ENCODE measurements at regions not wholly inside any gene's neighbourhood (a gene's known extent, or its start where the extent isn't known, plus 50 kb on each side); places are given as distances from the start of the nearest gene placed in this dataset.
"Not testable (repeated sequence)": the region's sequence is repeated elsewhere in the genome, so short reads cannot be mapped to it uniquely, and the experiment has no call there.

- DNase-seq, result no peak
Observed at GRCh38 chr15:96838081-96838480, 507.6 kb downstream of the NR2F2 start.

- DNase-seq, result no peak
Observed at GRCh38 chr15:96849271-96849900, 518.9 kb downstream of the NR2F2 start.

DNA sequence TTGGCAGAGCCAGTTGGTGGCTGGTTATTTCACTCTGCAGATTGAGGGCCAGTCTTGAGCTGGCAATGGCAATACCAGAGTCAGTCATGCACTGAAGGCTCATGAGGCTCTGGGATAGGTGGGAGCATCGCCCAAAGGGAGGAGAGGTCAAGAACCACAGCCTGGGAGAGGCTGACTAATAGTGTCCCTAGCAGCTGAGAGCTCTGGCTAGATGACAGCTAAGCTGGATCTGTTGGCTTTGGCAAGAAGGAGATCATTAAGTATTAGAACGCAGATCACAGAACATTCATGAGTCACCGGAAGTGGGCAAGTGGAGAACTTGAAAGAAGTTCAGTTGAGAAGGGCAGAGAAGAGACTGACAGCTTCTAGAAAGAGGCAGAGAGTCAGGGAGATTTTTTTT lies 521.1 kb downstream of the NR2F2 start:
- no peak for DNase-seq

- no peak for DNase-seq
Observed at GRCh38 chr15:96858694-96859093, 528.2 kb downstream of the NR2F2 start.

DNA sequence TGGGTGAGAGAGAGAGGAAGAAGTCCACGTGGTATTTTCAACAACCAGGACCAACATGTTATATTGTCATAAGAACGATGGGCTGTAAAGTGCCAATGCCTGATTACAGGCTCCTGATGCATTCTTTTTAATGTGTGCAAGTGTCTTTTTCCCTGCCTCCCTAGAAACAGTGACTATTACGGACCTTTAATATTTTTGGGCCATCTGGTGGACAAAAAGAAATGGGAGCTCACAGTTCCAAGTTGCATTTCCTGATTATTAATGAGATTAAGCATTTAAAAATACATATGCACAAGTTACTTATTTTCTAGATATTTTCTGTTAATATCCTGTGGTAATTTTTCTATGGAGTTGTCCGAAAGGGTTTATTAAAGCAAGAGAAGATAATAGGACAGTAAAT lies 530.2 kb downstream of the NR2F2 start:
- no peak for DNase-seq

DNA sequence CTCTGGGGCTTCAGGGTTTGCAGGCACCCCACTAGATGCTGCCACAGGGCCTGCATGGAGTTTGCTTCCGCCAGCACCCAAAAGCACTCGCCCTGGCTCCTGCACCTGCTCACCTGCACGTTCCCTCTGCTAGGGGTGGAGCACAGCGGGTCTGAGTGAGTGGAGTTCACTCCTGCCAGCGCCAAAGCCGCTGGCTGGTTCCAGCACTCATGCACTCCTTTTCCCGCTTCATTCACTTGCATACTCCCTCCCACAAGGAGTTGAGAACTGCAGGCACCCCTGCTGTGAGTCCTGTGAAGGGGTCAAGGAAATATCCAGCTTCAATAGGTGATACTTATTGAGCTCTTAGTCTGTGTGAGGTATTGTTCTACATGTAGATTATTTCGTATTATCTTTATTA lies 537.5 kb downstream of the NR2F2 start:
- no peak for DNase-seq

- no peak for DNase-seq
Observed at GRCh38 chr15:96869122-96869521, 538.6 kb downstream of the NR2F2 start.

DNA sequence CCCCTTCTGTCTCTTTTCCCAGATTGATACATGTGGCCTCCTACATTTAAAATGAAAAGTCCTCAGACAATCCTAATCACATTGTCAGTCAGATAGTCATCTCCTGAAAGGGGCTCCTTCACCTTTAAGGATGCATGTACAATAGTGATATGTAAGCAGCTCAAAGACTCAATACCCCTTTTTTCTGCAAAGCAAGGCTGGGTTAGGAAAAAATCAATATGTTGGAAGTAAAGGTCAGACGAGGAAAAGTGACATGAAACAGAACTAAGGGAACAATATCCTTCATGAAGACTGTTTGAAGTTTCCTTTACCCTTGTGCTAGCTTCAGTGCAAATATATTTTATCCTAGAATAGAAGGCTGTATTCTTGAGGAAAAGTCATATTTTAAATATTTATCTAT lies 539.3 kb downstream of the NR2F2 start:
- DNase-seq, result no peak

GRCh38 chr15:96870580-96870979 lies 540.1 kb downstream of the NR2F2 start:
- DNase-seq, result no peak

DNA sequence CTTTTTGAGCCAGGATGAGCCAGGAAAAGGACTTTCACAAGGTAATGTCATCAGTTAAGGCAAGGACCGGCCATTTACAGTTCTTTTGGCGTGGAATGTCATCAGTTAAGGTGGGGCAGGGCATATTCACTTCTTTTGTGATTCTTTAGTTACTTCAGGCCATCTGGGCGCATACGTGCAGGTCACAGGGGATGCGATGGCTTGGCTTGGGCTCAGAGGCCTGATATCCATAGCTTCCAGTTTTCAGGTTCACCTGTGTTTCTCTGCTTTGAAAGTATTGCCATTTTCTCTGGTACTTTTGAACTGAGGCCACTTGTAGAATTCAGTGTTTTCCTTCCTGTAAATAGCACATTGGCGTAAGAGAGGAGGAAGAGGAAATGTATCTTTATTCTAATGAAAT lies 546.9 kb downstream of the NR2F2 start:
- DNase-seq, result not testable (repeated sequence)

GRCh38 chr15:96878129-96878528 lies 547.6 kb downstream of the NR2F2 start:
- no peak for DNase-seq

DNA sequence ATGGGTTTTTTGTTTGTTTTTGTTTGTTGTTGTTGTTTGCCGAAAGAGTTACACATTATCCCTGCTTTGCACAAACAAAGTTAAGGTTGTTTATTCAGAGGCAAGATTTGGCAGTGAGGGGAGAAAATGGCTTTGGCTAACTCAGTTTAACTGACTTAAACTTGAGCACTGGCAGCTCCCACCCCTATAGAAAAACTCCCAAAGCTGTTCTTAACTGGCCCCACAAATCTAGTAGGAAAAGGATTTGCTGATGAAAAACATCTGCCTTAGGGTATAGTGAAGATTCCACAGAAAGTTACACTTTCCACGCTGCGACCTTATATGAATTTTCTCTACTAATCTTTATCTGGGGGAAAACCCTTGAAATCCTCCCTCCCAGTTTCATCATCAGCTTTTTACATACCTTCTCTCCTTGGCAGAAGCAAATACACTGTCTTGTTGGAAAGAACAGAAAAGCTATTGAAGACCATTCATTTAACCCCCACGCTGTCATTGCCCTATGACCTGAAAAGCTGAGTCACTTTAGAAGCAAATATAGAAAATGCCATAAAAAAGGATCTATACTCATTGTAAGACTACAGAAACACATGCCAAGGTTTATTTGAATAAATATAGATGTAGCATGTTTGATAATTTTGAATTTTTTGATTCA lies 551.7 kb downstream of the NR2F2 start:
- DNase-seq, result no peak

GRCh38 chr15:96887730-96888129 lies 557.2 kb downstream of the NR2F2 start:
- no peak for DNase-seq

- DNase-seq, result no peak
Observed at GRCh38 chr15:96888764-96889163, 558.3 kb downstream of the NR2F2 start.

DNA sequence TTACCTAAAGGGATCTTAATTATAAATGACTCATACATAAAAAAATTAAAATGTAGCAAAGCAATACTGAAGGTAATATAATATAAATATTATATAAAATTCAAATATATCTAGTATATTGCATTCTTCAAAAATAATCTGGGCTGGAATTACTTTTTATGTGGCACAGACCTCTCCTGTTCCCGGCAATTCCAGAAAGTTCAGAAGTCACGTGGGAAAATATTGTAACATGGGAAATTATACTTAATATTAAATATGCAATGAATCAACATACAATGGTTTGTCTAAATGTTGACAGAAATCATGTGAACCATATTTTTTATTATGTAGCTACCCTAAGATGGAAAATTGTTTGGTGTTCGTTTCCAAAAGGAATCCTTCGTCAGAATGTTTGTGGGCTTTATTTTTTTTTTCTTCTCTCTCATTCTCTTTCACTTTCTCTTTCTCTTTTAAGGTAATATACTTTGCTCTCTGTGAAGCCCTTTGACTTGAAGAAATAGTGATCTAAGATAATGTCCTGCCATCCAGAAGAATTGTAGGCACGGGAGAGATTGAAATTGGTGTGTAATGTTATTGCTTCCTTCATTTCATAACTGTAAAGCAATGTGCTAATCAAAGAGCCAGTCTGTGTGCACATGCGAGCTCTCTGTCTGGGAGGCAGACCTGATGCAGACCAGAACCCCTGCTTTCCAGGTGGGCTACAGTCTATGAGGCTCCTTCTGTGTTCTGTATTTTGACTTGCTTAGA lies 559.4 kb downstream of the NR2F2 start:
- no peak for DNase-seq

DNA sequence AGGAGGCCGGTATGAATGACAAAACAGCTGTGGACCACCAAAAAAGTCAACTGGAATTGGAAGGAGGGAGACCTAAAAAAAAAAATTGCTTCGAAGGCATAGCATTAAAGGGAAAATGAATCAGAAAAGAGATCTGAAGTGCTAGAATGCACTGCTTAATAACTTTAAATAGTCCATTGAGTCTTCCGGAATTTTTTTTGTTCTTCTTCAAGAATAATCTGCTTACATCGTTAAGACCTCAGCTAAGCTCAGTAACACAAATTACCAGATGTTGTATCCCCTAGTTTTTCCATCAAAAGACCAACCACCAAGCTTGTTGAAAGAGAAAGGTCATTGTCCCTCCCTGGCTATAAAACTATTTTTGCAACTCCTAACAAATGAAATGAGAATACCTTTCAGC lies 560.5 kb downstream of the NR2F2 start:
- no peak for DNase-seq

GRCh38 chr15:96893159-96893906 lies 562.8 kb downstream of the NR2F2 start:
- DNase-seq, result no peak

DNA sequence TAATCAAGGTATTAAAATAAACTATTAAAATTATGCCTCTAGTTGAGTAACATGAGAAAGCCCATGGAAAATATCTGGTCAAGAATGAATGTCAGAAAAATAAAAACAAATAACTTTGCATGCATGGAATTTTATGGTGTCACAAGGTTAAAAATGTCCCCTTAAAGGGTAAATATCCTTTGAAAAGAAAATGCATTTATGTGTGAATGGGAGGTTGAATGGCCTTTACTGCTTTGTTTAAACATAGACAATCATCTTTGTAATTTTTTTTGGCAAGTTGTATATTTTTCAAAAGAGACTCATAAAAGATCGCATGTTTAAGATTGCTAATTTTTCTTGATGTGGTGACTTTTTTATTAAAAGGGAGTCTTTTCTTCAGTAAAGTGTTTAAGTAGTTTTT lies 564.2 kb downstream of the NR2F2 start:
- no peak for DNase-seq

DNA sequence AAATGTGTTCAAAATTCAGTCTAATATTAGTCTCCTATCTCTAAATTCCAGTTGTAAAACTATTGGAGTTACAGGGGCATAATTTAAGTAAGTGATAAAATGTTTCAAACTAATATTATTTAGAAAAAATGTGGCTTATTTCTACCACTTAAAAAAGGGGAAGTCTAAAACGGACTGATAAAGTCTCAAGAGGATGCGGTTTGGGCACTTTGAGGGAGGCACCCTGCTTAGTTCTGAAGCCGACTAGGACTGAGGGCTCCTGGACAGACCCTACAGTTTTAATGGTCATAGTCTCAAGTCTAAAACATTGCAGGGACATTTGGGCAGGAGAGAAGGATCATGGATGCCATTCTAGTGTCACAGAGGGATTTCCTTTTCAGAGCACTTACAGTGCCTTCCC lies 566.3 kb downstream of the NR2F2 start:
- no peak for DNase-seq

DNA sequence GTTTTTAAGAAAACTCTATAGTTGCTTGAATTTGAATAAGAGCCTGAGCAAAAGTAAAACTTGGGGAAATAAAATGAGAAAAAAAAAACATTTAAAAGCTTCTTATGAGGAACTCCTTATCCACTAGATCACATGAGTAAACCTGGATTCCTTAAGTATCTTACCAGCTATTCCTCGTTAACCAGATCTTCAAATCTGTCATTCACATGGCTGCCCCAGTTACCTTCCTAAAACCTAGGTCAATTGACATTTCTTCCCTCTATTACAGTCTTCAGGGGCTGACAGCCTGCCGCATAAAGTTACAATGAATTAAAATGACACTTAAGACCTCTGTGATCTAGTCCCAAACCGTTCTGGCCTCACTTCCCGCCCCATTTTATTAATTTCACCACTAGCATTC lies 583.6 kb downstream of the NR2F2 start:
- no peak for DNase-seq

- no peak for DNase-seq
Observed at GRCh38 chr15:96916750-96917149, 586.2 kb downstream of the NR2F2 start.

DNA sequence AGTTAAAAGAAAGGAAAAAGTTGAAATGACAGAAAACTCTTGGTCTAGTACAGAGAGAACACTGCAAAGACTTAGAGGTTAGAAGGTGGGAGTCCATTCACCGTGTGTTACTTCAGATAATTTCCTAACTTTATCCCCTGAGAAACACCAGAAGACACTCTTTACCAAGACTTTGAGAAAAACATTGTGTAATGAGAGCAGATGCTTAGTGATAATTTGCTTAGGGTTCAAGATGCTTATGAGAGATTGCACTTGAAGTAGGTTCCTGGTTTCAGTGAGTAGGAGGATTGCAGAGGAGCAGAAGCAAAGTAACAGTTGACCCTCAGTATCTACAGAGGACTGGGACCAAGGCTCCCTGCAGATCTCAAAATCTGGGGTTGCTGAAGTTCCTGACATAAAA lies 594.1 kb downstream of the NR2F2 start:
- DNase-seq, result no peak
